GM19467 (cell line): ENCODE measurements at regions not wholly inside any gene's neighbourhood (a gene's known extent, or its start where the extent isn't known, plus 50 kb on each side); places are given as distances from the start of the nearest gene placed in this dataset.

ENCODE experiments used
- ATAC-seq: cut with Tn5 transposase; IDR thresholded peaks from one replicate; pipeline ENCODE4 v1.9.1; 2021; ENCODE audit warnings: mild to moderate bottlenecking, moderate library complexity; ENCODE audit not compliant: unreplicated experiment

DNA sequence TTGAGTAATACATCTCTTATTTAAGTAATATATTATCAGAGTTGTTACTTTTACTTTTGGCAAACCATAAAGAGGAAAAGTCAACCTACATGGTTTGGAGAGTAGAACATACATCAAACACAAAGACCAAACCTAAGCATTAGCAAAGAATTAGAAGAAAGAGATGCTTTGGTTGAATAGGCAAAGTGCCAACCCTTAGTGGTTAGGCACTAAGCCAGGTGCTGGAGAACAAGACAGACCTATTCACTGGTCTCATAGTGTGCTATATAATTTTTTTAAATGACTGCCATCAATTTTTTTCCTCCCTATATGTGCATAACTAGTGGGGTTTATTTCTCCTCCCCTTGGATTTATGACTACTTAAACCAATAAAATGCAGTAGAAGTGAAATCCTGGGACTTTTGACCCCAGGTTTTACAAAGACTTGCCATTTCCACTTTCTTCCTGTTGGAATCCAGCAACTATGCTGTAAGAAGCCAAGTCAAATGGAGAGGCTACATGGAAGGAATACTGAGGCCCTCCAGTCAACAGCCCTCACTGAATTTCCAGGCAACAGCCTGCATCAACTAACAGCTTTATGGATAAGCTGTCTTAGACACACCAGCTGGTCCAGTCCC lies 69.8 kb upstream of the HAO2 start:
- ATAC-seq: no peak

DNA sequence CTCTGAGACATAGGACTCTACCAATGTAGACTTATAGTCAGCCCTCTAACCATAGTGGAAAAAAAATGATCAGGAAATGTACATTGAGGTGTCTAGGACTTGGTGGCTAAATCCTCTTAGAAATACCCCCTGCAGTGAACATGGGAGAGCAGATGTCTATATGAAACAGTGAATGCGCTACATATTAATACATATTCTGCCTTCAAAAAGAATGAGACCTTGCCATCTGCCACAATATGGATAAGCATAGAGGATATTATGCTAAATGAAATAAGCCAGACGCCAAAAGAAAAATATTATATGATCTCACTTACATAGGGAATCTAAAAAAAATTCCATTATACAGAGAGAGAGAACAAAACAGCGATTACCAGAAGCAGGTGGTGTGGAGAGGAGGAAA lies 66.6 kb upstream of the HAO2 start:
- ATAC-seq: no peak

- ATAC-seq: no peak
Measured at GRCh38 chr1:119308130-119308700, 60.4 kb upstream of the HAO2 start.

GRCh38 chr1:119308806-119309205 lies 59.8 kb upstream of the HAO2 start:
- ATAC-seq: no peak

DNA sequence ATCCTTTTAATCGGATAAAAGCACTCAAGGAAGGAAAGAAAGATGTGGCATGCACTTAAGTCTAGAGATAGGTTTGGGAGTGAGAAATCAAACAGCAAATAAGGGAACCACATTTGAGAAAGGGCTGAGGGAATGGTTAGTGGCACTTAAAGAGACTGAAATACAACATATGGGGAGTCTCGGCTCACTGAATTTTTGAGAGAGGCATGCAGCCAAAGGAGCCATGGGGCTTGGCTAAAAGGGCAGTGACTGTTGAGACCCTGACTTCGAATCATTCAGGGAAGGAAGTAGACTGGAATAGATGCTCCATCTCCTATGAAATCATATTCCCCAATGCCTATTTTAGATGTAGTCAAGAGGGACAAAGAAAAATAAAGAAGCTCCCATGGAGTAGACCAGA lies 58.3 kb upstream of the HAO2 start:
- no peak for ATAC-seq

GRCh38 chr1:119312500-119312899 lies 56.1 kb upstream of the HAO2 start:
- ATAC-seq: no peak

GRCh38 chr1:119314001-119314796 lies 54.4 kb upstream of the HAO2 start:
- no peak for ATAC-seq

- ATAC-seq: no peak
Measured at GRCh38 chr1:119316870-119317416, 51.6 kb upstream of the HAO2 start.

GRCh38 chr1:119318466-119319309 lies 49.9 kb upstream of the HAO2 start:
- no peak for ATAC-seq
